SK-N-MC (cell line): ENCODE measurements at regions not wholly inside any gene's neighbourhood (a gene's known extent, or its start where the extent isn't known, plus 50 kb on each side); places are given as distances from the start of the nearest gene placed in this dataset.

ENCODE experiments used
- DNase-seq: peaks from one replicate; pipeline ENCODE4 v3.0.0-alpha.2; 2011; ENCODE audit warnings: low read depth, low spot score
- H3K27ac ChIP-seq: fragments of 200-600 bp; sonication (generic); 2 replicates; pipeline ENCODE4 v1.5.1; 2016; ENCODE audit warnings: mixed run types
- H3K36me3 ChIP-seq: fragments of 200-600 bp; sonication (generic); 2 replicates; pipeline ENCODE4 v1.6.1; 2017; ENCODE audit warnings: antibody characterized with exemption, low read length, mixed read lengths; ENCODE audit not compliant: insufficient read depth
- H3K4me3 ChIP-seq: fragments of 200-600 bp; sonication (generic); 2 replicates; pipeline ENCODE4 v1.5.1; 2016
- H3K9ac ChIP-seq: fragments of 200-600 bp; sonication (generic); 2 replicates; pipeline ENCODE4 v1.8.0; 2017; ENCODE audit warnings: mixed run types, mixed read lengths; ENCODE audit not compliant: insufficient read length
- H3K9me3 ChIP-seq: fragments of 200-600 bp; sonication (generic); 2 replicates; pipeline ENCODE4 v1.6.1; 2017; ENCODE audit warnings: low read depth, mild to moderate bottlenecking, antibody characterized with exemption, low read length, moderate library complexity, mixed read lengths
- EZH2 ChIP-seq: fragments of 200-600 bp; sonication (generic); IDR thresholded peaks from one replicate; pipeline ENCODE4 v1.6.1; 2017; ENCODE audit warnings: antibody characterized with exemption
- FOXP2 ChIP-seq: optimal IDR thresholded peaks from 2 replicates; pipeline ENCODE3; 2011; ENCODE audit warnings: mild to moderate bottlenecking, moderate library complexity; ENCODE audit not compliant: insufficient read depth; ENCODE audit errors: extremely low read length, control extremely low read depth
- POLR2AphosphoS5 ChIP-seq: IDR thresholded peaks from 2 replicates; pipeline ENCODE4 v1.6.1; 2012; ENCODE audit warnings: mild to moderate bottlenecking, low read depth, low read length, borderline replicate concordance

GRCh38 chr3:154901278-154901677 lies 178.8 kb upstream of the MME start:
- no peak overlapping the region for H3K4me3 ChIP-seq
- no peak for DNase-seq
- TF ChIP-seq EZH2, result no peak
- TF ChIP-seq POLR2AphosphoS5, result no peak
- no peak for TF ChIP-seq FOXP2

GRCh38 chr3:154900816-154901215 lies 179.3 kb upstream of the MME start:
- Histone ChIP-seq H3K27ac (no peak overlapping the region), H3K4me3 (no peak overlapping the region), H3K9ac (no peak overlapping the region), H3K9me3 (no peaks in the 10 kb centered on the region), H3K36me3 (no peaks in the 10 kb centered on the region)
- TF ChIP-seq FOXP2 (no peak), POLR2AphosphoS5 (no peak), EZH2 (no peak)
- no peak for DNase-seq

More at GRCh38 chr3:154901278-154901677, 178.8 kb upstream of the MME start:
- H3K9me3 ChIP-seq, result no peaks in the 10 kb centered on the region
- no peak overlapping the region for H3K9ac ChIP-seq
- no peak overlapping the region for H3K27ac ChIP-seq
- H3K36me3 ChIP-seq, result no peaks in the 10 kb centered on the region

GRCh38 chr3:154898916-154899315 lies 181.2 kb upstream of the MME start:
- Histone ChIP-seq H3K9ac (no peak overlapping the region), H3K9me3 (no peaks in the 10 kb centered on the region), H3K27ac (no peak overlapping the region; the same call in 1 of the 2 replicates), H3K4me3 (no peak overlapping the region), H3K36me3 (no peaks in the 10 kb centered on the region)
- no peak for DNase-seq
- TF ChIP-seq FOXP2, result no peak
- TF ChIP-seq POLR2AphosphoS5, result no peak
- TF ChIP-seq EZH2, result no peak

- no peak for DNase-seq
- no peak for TF ChIP-seq EZH2
- TF ChIP-seq POLR2AphosphoS5, result no peak
- TF ChIP-seq FOXP2, result no peak
- H3K4me3 ChIP-seq, result no peak overlapping the region
Measured at GRCh38 chr3:154898443-154898842, 181.7 kb upstream of the MME start.

GRCh38 chr3:154893813-154894212 lies 186.3 kb upstream of the MME start:
- DNase-seq, result no peak
- no peak overlapping the region for H3K4me3 ChIP-seq
- H3K9me3 ChIP-seq, result no peaks in the 10 kb centered on the region
- TF ChIP-seq EZH2 (no peak), POLR2AphosphoS5 (no peak), FOXP2 (no peak)
- no peak overlapping the region for H3K9ac ChIP-seq
- H3K36me3 ChIP-seq, result no peaks in the 10 kb centered on the region
- no peak overlapping the region for H3K27ac ChIP-seq

More at GRCh38 chr3:154898443-154898842, 181.7 kb upstream of the MME start:
- H3K9ac ChIP-seq, result no peak overlapping the region
- no peak overlapping the region; the same call in 1 of the 2 replicates for H3K27ac ChIP-seq
- H3K36me3 ChIP-seq, result no peaks in the 10 kb centered on the region
- H3K9me3 ChIP-seq, result no peaks in the 10 kb centered on the region

GRCh38 chr3:154889227-154889634 lies 190.9 kb upstream of the MME start:
- Histone ChIP-seq H3K36me3 (no peaks in the 10 kb centered on the region), H3K4me3 (no peak overlapping the region), H3K27ac (no peak overlapping the region), H3K9ac (no peak overlapping the region), H3K9me3 (no peaks in the 10 kb centered on the region)
- no peak for DNase-seq
- no peak for TF ChIP-seq EZH2
- no peak for TF ChIP-seq FOXP2
- TF ChIP-seq POLR2AphosphoS5, result no peak

- H3K9ac ChIP-seq, result no peak overlapping the region
Measured at GRCh38 chr3:154887869-154888268, 192.2 kb upstream of the MME start.

GRCh38 chr3:154886437-154886836 lies 193.7 kb upstream of the MME start:
- DNase-seq, result peak; percentile 86
- Histone ChIP-seq H3K4me3 (peak overlapping the region; percentile 28; the same call in 1 of the 2 replicates), H3K9me3 (no peaks in the 10 kb centered on the region), H3K9ac (no peak overlapping the region), H3K27ac (peak overlapping the region; percentile 74; the same call in 1 of the 2 replicates), H3K36me3 (no peaks in the 10 kb centered on the region)
- no peak for TF ChIP-seq EZH2
- TF ChIP-seq FOXP2, result peak; percentile 81
- TF ChIP-seq POLR2AphosphoS5, result peak; percentile 40; the same call in 1 of the 2 replicates

More at GRCh38 chr3:154887869-154888268, 192.2 kb upstream of the MME start:
- H3K27ac ChIP-seq, result no peak overlapping the region
- TF ChIP-seq POLR2AphosphoS5 (no peak), FOXP2 (no peak), EZH2 (no peak)
- no peaks in the 10 kb centered on the region for H3K36me3 ChIP-seq
- H3K4me3 ChIP-seq, result no peak overlapping the region
- no peaks in the 10 kb centered on the region for H3K9me3 ChIP-seq
- no peak for DNase-seq

GRCh38 chr3:154885418-154885817 lies 194.7 kb upstream of the MME start:
- Histone ChIP-seq H3K36me3 (no peaks in the 10 kb centered on the region), H3K27ac (no peak overlapping the region), H3K4me3 (no peak overlapping the region), H3K9ac (no peak overlapping the region), H3K9me3 (no peaks in the 10 kb centered on the region)
- TF ChIP-seq POLR2AphosphoS5 (no peak), EZH2 (no peak), FOXP2 (no peak)
- no peak for DNase-seq
